ENCODE measurements at regions not wholly inside any gene's neighbourhood (a gene's known extent, or its start where the extent isn't known, plus 50 kb on each side); places are given as distances from the start of the nearest gene placed in this dataset.

GRCh38 chr16:26645614-26646013 lies 421.1 kb upstream of the C16orf82 start:
- in situ Hi-C loops (cut with MboI; ENCODE audit: low sequenced_read_pairs, unreplicated experiment), result no loop called here
- DNase-seq (ENCODE audit: low spot score), result no peak
- TF ChIP-seq CTCF (IDR thresholded peaks at IDR 0.05; ENCODE audit: borderline replicate concordance, control extremely low read depth, extremely low read depth, insufficient read depth, missing control alignments), result no peak

- in situ Hi-C loops (cut with MboI; ENCODE audit: low sequenced_read_pairs, unreplicated experiment), result no loop called here
- no peak for TF ChIP-seq CTCF (IDR thresholded peaks at IDR 0.05; ENCODE audit: borderline replicate concordance, control extremely low read depth, extremely low read depth, insufficient read depth, missing control alignments)
- DNase-seq (ENCODE audit: low spot score), result no peak
These were observed 418.9 kb upstream of the C16orf82 start for GRCh38 chr16:26647870-26648269.

GRCh38 chr16:26648851-26649250 lies 417.9 kb upstream of the C16orf82 start:
- no peak for DNase-seq (ENCODE audit: low spot score)
- TF ChIP-seq CTCF (IDR thresholded peaks at IDR 0.05; ENCODE audit: borderline replicate concordance, control extremely low read depth, extremely low read depth, insufficient read depth, missing control alignments), result no peak
- in situ Hi-C loops (cut with MboI; ENCODE audit: low sequenced_read_pairs, unreplicated experiment), result no loop called here

- DNase-seq (ENCODE audit: low spot score), result no peak
- in situ Hi-C loops (cut with MboI; ENCODE audit: low sequenced_read_pairs, unreplicated experiment), result no loop called here
- no peak for TF ChIP-seq CTCF (IDR thresholded peaks at IDR 0.05; ENCODE audit: borderline replicate concordance, control extremely low read depth, extremely low read depth, insufficient read depth, missing control alignments)
These were observed 417.2 kb upstream of the C16orf82 start for GRCh38 chr16:26649381-26650045.

- in situ Hi-C loops (cut with MboI; ENCODE audit: low sequenced_read_pairs, unreplicated experiment), result no loop called here
- no peak for DNase-seq (ENCODE audit: low spot score)
- TF ChIP-seq CTCF (IDR thresholded peaks at IDR 0.05; ENCODE audit: borderline replicate concordance, control extremely low read depth, extremely low read depth, insufficient read depth, missing control alignments), result no peak
These were observed 415.3 kb upstream of the C16orf82 start for GRCh38 chr16:26651464-26651863.

- TF ChIP-seq CTCF (IDR thresholded peaks at IDR 0.05; ENCODE audit: borderline replicate concordance, control extremely low read depth, extremely low read depth, insufficient read depth, missing control alignments), result no peak
- DNase-seq (ENCODE audit: low spot score), result no peak
- in situ Hi-C loops (cut with MboI; ENCODE audit: low sequenced_read_pairs, unreplicated experiment), result no loop called here
These were observed 414.8 kb upstream of the C16orf82 start for GRCh38 chr16:26651884-26652283.

All from GM13976 (cell line).